Stimulated activated CD4-positive, alpha-beta T cell treated with anti-CD3 and anti-CD28 coated beads, TNF-alpha, amount 100 ng/mL, for 24 hours (primary cell): ENCODE measurements at regions not wholly inside any gene's neighbourhood (a gene's known extent, or its start where the extent isn't known, plus 50 kb on each side); places are given as distances from the start of the nearest gene placed in this dataset.
"Not testable (repeated sequence)": the region's sequence is repeated elsewhere in the genome, so short reads cannot be mapped to it uniquely, and the experiment has no call there.

ENCODE experiments used
- DNase-seq, 3 experiments: peaks; one replicate each; pipeline ENCODE4 v3.0.0-alpha.2; 2020; ENCODE audit warnings: low read depth in 3 of 3

GRCh38 chr4:189765301-189765700 lies 175.4 kb upstream of the FRG1 start:
- DNase-seq = no peak

DNA sequence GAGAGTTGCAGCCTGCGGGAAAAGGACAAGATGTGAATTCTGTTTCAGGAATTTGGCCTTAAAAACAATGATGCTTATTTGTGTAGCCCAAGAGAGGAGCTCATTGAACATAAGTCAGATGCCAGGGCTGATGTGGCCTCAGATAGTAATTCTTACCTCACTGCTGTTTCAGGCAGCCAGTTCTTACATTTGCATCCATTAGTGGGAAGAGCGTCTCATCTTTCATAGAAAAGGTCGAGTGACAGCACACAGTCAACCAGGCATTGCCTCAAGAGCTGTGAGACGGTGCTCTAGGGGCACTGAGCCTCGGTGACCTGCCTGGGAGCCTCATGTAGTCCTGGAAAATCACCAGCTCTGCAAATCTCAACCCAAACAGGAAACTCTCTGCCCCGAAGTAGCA lies 174.9 kb upstream of the FRG1 start:
- DNase-seq = no peak

- DNase-seq = no peak
These were observed 172.7 kb upstream of the FRG1 start for GRCh38 chr4:189767941-189768340.

- DNase-seq = no peak
These were observed 171.5 kb upstream of the FRG1 start for GRCh38 chr4:189769131-189769530.

DNA sequence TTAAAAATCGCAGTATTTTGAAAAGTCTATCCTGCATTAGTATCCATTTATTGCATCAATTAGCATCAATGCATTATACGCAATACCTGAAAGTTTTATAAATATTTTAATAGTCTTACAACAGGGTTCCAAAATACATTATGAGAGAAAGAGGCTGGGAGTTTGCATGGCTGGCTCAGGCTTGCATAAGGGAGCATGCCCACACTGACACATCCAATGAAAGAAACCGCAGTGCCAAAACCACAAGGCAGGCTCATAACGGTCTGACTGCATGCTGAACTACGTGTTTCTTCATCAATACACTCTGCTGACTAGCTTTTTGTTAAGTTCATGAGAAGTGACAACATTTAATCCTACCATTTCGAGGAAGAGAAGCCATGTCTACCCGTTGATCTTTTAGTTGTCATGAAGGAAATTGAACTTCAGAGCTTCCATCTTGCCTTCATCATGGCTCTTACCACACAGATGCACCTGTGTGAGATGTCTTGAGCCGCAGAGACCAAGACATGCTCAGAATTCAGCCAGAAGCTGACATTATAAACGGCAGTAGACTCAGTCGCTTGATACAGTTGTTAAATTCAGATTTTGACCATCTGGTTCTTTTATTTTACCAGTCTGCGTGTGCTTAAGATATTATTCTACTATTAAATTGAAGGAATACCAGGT lies 168.8 kb upstream of the FRG1 start:
- DNase-seq = no peak

DNA sequence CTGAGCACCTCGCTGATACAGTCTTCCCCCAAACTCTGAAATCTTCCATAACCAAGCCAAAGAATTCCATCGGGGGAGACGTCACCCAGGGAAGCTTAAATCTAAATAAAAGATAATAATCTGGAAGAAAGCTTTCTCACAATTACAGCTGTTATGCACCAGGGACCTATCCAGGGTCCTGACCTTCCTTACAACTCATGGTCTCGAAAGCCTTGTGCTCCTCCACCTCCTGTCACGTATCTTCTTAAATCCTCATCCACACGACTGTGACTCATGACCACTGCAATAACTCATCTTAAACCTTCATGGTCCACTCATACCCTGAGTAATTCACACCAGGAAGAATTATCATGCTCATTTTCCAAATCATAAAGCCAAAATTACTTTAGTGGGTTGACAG lies 166.8 kb upstream of the FRG1 start:
- DNase-seq = no peak

GRCh38 chr4:189779281-189779980 lies 161.2 kb upstream of the FRG1 start:
- DNase-seq = no peak

DNA sequence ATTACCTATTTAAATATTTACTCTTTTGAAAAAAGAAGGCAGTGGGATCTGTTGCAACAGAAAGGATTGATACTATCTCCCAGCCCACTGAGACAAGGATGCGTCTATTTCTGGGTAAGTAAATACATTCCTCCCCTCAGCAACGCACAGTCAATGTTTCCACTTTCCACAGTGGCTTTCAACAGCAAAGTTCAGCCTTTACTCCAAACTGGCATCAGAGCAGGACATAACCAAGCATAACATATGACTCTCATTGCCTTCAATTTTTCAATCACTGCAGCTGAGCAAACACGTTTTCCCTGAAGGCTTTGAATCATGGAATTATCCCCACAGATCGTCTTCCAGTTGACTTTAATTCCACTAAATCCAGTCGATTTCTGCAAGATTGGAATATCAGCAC lies 160.3 kb upstream of the FRG1 start:
- DNase-seq = no peak

- no peak for DNase-seq
These were observed 156.0 kb upstream of the FRG1 start for GRCh38 chr4:189784651-189785050.

- no peak for DNase-seq
These were observed 155.4 kb upstream of the FRG1 start for GRCh38 chr4:189785257-189785656.

- DNase-seq = no peak
These were observed 154.2 kb upstream of the FRG1 start for GRCh38 chr4:189786447-189786846.

DNA sequence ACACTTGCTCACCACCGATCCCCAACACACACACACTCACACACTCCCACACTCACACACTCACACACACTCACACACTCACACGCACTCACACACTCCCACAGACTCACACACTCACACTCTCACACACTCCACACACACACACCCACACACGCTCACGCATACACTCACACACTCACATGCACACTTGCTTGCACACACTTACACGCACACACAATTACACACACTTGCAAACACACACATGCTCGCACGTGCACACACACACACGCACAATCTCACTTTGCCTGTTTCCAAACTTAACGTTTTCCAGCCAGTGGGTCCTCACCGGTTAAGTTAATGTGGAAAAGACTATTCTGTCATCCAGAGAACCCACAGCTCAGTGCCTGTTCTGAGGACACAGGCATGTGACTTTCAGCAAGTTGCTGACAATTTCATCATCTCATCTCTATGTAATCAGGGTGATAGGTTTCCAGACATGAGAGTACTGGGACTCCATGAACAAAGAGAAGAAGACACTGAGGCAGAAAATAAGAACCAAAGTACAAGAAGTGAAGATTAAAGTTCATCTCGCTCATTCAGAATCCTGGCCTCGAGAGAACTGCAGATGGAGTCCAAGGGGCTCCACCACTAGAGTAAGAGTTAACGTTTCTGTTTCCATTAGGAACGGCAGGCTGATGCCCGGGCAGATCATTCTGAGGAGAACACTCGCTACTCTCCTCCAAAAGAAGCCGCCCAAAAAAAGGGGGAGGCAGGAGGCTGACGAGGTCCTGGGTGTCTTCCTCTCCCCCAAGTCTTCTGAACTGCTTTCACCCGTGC lies 153.2 kb upstream of the FRG1 start:
- no peak for DNase-seq

DNA sequence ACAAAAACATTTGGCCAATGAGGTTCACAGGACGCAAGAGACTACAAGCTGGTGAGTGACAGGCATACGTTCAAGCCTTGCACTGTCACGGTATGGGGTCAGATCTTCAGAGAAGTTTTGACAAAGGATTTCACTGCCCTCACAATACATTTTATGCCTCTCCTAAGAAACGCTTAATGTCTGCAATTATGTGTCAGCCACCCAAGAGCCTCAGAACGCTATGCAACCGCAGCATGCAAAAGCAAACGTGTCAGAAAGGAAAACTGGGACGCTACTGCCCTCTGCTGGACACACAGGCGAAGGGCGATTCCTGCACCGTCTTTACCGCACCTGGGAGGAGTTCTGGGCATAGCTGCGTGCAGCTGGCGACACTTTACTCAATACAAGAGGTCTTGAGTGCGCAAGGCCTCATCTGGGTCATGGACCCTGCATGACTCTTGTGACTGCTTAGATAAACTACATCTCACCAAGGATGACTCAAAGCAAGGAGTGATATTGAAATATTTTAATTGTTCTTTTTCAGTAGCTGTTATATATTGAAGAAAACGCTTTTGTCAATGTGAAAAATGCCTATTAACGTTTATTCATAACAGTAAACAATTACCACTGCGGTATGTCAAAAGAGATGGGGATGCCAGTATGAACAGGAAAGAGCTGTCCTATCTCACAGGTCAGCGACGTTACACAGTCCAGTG lies 147.6 kb upstream of the FRG1 start:
- peak; percentile 10 to 58 (median 26) for DNase-seq

- DNase-seq = no peak
These were observed 140.1 kb upstream of the FRG1 start for GRCh38 chr4:189800545-189801088.

DNA sequence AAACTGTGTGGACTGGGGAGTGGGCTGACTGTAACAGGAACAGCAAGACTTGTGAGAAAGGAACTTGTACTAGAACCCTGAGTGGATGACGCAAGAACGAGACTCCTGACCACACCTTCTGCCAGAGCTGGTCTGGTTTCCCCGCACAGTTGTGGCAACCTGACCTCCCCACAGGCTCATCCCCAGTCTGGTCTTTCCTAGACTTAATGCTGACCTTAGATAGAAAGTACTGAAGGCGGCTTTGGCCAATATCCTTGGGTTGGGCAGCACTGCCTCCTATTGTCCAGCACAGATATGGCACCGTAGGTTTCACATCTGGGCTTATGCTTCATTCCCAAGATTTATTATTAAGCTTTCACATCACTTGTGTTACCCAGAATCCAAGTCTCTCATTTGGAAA lies 137.8 kb upstream of the FRG1 start:
- no peak for DNase-seq

DNA sequence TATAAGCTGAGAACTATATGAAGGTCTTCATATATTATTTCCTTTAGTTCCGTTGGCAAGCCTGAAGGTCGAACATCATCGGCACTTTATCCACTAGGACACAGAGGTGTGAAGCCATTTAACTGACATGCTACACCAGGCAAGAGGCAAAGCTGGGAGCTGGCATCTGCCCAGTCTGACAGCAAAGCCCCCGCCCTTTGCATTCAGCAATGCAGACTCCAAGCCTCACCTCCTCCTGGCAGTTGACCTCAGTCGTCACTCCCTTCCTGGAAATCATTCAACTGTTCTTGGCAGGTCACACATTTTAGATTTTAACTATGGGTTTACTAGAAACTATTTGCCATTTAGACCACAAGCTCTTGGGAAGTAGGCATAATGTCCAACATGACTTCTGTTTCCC lies 135.8 kb upstream of the FRG1 start:
- DNase-seq = no peak

GRCh38 chr4:189806506-189806905 lies 134.2 kb upstream of the FRG1 start:
- DNase-seq = no peak

GRCh38 chr4:189807031-189807430 lies 133.6 kb upstream of the FRG1 start:
- no peak for DNase-seq

DNA sequence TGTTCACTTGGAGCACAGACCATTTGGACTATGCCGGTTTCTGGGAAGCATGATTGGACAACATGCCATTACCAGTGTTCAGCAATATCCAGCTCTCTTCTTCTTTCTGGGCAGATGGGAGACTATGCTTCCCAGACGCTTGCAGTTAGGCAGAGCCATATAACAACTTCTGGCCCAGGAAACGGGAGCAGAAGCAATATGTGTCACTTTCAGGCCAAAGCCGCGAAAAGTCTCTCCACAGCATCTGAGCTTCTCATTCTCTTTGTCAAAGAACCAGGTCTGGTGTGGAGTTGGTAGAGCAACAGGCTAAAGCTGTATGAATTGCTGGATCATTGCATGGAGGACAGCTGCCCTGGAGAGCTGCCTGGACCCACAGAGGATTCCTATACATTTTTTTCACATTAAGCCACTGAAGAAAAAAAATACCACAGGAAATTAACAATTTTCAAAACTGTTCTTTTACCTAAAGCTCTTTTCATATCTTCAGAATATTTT lies 131.4 kb upstream of the FRG1 start:
- DNase-seq = no peak

GRCh38 chr4:189809839-189810238 lies 130.8 kb upstream of the FRG1 start:
- no peak for DNase-seq

- DNase-seq = not testable (repeated sequence)
These were observed 130.1 kb upstream of the FRG1 start for GRCh38 chr4:189810318-189811181.
